ENCODE measurements at regions not wholly inside any gene's neighbourhood (a gene's known extent, or its start where the extent isn't known, plus 50 kb on each side); places are given as distances from the start of the nearest gene placed in this dataset.
"Not testable (repeated sequence)": the region's sequence is repeated elsewhere in the genome, so short reads cannot be mapped to it uniquely, and the experiment has no call there.

- DNase-seq = no peak
Measured at GRCh38 chr4:165548702-165549101, 169.9 kb downstream of the CPE start.

DNA sequence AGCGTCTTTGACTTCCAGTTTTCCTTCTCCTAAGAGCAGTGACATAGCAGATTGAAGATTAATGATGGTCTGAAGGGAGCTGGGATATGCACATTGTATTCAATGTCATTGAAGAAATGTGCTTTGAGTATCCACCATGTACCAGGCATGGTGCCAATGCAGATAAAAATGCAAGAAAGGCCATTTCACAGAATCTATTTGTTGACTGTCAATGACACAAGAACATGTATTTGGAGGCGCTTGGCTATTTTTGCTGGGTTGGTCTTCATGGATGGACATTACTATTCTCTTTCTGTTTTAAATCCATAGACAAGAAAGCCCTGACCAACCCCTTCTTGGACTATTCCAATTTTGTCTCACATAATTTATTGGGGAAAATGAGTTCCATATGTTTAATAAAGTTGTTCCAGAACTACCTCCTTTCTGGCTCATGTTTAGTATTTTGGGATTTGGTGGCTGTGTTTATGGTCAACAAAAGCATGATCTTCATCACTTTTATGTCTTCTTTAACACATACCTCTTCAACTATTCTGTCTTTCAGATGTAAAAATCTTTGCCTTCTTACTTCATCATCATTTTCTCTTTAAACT lies 174.5 kb downstream of the CPE start:
- no peak for DNase-seq

DNA sequence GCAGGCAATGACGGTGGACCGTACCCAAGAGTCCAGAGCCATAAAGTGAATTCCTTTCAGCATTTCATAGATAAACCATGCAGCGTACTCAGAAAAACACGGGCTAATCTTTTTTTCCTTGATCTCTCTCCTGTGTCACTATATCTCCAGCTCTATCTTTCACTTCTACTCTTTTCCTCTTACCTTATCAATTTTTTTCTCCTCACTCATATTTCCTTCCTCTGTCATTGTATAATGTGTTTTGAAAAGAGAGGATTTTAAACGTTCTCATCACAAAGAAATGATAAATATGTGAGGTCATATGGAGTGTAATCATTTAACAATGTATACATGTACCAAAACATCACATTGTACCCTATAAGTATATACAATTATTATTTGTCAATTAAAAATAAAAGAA lies 176.5 kb downstream of the CPE start:
- no peak for DNase-seq

- DNase-seq = no peak
Measured at GRCh38 chr4:165556383-165556782, 177.6 kb downstream of the CPE start.

- no peak for DNase-seq
Measured at GRCh38 chr4:165560941-165561340, 182.1 kb downstream of the CPE start.

- DNase-seq = no peak
Measured at GRCh38 chr4:165563851-165564250, 185.0 kb downstream of the CPE start.

- DNase-seq = no peak
Measured at GRCh38 chr4:165569031-165569430, 190.2 kb downstream of the CPE start.

DNA sequence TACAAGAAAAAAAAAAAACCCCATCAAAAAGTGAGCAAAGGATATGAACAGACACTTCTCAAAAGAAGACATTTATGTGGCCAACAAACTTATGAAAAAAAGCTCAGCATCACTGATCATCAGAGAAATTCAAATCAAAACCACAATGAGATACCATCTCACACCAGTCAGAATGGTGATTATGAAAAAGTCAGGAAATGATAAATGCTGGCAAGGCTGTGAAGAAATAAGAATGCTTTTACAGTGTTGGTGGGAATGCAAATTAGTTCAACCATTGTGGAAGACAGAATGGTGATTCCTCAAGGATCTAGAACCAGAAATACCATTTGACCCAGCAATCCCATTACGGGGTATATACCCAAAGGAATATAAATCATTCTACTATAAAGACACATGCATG lies 192.7 kb downstream of the CPE start:
- DNase-seq = not testable (repeated sequence)

- DNase-seq = no peak
Measured at GRCh38 chr4:165580351-165580905, 201.6 kb downstream of the CPE start.

DNA sequence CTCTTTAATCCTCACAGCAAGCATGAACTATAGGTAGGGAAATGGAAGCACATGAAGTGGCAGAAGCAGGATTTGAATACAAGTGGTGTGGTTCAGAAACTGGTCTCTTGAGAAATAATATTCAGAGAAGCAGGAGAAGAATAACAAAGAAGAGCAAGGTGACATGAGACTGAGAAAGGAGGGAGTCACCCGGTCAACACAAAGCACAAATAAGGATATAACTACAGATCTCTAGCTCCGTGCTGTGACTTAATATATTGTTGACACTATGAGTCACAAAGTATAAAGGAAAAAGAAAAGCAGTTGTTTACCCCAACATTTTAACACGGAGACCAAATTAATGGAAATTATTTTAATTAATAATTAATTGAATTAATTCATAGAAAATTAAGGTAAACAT lies 204.5 kb downstream of the CPE start:
- DNase-seq = no peak

GRCh38 chr4:165584916-165585315 lies 206.1 kb downstream of the CPE start:
- DNase-seq = no peak

GRCh38 chr4:165588534-165589315 lies 209.9 kb downstream of the CPE start:
- no peak for DNase-seq

GRCh38 chr4:165592386-165592785 lies 213.6 kb downstream of the CPE start:
- DNase-seq = no peak

DNA sequence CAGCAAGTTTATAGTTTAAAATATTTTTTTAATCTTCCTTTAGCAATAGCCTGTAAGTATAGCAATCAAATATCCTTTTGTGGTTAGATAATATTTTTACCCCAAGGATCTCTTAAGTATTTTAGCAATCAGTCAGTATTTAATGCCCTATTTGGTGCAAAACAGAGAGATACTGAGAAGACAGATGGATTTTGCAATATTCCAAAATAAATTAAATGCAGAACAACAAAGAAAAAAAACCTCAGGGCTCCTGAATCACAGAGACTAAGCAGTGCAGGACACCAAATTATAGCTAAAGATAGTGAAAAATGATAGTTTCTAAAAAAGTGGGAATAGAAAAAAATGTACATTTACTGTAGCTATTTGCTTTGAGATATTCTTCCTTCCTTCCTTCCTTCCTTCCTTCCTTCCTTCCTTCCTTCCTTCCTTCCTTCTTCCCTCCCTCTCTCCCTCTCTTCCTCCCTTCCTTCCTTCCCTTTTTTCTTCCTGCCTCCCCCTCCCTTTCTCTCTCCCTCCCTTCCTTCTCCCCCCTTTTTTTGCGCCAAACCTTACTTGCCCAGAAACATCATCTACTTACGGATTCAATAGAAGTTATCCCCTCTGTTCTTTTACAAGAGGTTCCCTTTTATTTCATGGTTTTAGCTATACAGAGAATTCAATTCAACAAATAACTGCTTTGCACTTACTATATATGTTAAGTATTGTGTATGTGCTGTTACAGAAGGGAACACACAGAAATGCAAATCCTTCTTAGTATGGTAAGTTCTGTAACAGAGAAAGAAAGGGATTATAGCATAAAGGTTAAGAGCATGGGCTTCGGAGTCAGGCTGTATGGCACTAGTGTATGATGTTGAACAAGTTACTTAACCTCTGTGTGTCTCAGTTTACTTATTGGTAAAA lies 219.0 kb downstream of the CPE start:
- no peak for DNase-seq

GRCh38 chr4:165600959-165601683 lies 222.3 kb downstream of the CPE start:
- no peak for DNase-seq

DNA sequence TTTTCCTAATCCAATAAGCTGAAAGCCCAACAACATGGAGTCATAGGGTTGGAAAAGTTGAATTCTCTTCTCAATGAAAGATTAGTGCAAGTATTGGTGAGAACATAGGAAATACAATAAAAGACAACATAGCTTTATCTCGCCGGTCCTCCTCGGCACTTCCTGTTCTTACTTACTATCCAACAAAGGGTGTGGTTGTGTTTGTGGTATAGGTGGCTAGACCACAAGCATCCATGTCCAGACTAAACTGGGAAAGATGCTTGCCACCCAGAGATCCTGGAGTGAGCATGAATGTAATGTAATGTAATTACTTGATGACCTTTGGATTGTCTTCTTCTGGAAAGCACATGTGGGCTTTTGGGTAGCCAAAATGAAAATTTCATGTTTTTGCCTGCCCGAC lies 223.8 kb downstream of the CPE start:
- DNase-seq = no peak

DNA sequence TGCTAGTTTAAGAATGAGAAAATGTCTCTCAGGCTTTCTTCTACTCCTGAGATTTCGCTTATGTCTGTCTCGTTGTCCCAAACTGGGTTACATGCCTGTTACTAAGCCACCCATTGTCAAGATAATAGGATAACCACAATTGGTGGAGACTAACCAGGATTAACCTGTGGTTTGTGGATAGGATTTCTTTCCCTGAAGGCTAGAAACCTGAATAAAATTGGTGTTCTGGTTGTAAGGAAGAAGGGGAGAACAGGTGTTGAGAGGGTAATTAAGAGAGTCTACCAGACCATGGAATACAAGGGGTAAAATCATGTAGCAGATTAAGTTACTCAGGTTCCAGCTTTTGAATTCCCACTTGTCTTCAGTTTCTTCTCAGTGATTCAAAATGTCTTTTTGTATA lies 225.4 kb downstream of the CPE start:
- no peak for DNase-seq

DNA sequence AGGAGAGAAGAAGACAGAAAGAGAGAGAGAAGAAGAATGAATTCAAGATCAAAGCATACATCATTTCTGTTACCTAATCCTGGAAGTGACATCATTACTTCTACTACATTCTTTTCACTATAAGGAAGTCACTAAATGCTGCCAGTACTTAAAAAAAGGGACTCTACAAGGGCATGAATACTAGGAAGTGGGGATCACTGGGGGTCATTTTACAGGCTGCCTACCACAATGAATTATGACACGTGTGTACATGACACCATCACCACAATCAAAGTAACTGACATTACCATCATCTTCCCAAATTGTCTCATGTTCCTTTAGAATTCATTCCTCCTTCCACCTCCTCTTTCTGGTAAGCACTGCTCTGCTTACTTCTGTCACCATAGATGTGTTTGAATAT lies 227.0 kb downstream of the CPE start:
- no peak for DNase-seq

DNA sequence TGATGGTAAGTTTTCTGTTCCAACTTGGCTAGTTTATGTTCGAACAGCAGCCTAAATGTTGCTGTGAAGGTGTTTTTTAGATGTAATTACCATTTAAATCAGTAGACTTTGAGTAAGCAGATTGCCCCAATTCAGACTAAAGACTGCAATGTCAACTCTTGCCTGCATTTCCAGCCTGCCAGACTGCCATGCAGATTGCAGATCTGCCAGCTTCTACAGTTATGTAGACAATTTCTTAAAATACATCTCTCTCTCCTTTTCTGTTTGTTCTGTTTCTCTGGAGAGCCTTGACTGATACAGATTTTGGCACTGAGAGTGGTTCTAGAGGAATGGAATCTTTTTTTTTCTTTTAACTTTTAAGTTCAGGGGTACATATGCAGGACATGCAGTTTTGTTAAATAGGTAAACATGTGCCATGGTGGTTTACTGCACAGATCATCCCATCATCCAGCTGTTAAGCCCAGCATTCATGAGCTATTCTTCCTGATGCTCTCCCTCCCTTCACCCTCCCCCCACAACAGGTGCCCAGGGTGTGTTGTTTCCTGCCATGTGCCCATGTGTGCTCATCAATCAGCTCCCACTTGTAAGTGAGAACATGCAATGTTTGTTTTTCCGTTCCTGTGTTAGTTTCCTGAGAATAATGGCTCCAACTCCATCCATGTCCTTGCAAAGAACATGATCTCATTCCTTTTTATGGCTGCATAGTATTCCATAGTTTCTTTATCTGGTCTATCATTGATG lies 227.8 kb downstream of the CPE start:
- no peak for DNase-seq

GRCh38 chr4:165609653-165610052 lies 230.8 kb downstream of the CPE start:
- DNase-seq = no peak

GRCh38 chr4:165610679-165611437 lies 232.1 kb downstream of the CPE start:
- no peak for DNase-seq
